Karpas-422 (cell line): ENCODE measurements at regions not wholly inside any gene's neighbourhood (a gene's known extent, or its start where the extent isn't known, plus 50 kb on each side); places are given as distances from the start of the nearest gene placed in this dataset.

Experiments used
- DNase-seq: peaks from one replicate; pipeline ENCODE4 v3.0.0-alpha.2; 2015
- H2AFZ ChIP-seq: fragments of 200-600 bp; sonication (generic); 2 replicates; pipeline ENCODE4 v1.6.1; 2014; ENCODE audit warnings: antibody characterized with exemption, low read length, mixed read lengths
- H3K27ac ChIP-seq: fragments of 200-600 bp; sonication (generic); 2 replicates; pipeline ENCODE4 v1.5.1; 2014; ENCODE audit warnings: mild to moderate bottlenecking, low read length, moderate library complexity
- H3K27me3 ChIP-seq: fragments of 200-600 bp; sonication (generic); 2 replicates; pipeline ENCODE4 v1.6.1; 2014; ENCODE audit warnings: low read length, mixed read lengths
- H3K36me3 ChIP-seq: fragments of 200-600 bp; sonication (generic); 2 replicates; pipeline ENCODE4 v1.6.1; 2014; ENCODE audit warnings: low read length, mixed read lengths; ENCODE audit not compliant: insufficient read depth
- H3K4me1 ChIP-seq: fragments of 200-600 bp; sonication (generic); 2 replicates; pipeline ENCODE4 v1.6.1; 2014; ENCODE audit warnings: mild to moderate bottlenecking, low read length, mixed read lengths
- H3K4me2 ChIP-seq: fragments of 200-600 bp; sonication (generic); 2 replicates; pipeline ENCODE4 v1.6.1; 2014; ENCODE audit warnings: low read length, low read depth, mild to moderate bottlenecking; ENCODE audit not compliant: poor library complexity, severe bottlenecking
- H3K4me3 ChIP-seq: fragments of 200-600 bp; sonication (generic); 2 replicates; pipeline ENCODE4 v1.5.1; 2014; ENCODE audit warnings: mild to moderate bottlenecking, antibody characterized with exemption, low read length, mixed read lengths
- H3K79me2 ChIP-seq: fragments of 200-600 bp; sonication (generic); 2 replicates; pipeline ENCODE4 v1.6.1; 2014; ENCODE audit warnings: mild to moderate bottlenecking, low read length, mixed read lengths
- H3K9ac ChIP-seq: fragments of 200-600 bp; sonication (generic); 2 replicates; pipeline ENCODE4 v1.6.0; 2014; ENCODE audit warnings: low read length
- H3K9me2 ChIP-seq: fragments of 200-600 bp; sonication (generic), shearing (Covaris generic); replicated peaks from 2 replicates; pipeline ENCODE4 v1.6.0; 2014; ENCODE audit warnings: mild to moderate bottlenecking, low read length, moderate library complexity; ENCODE audit not compliant: insufficient read depth
- H3K9me3 ChIP-seq: fragments of 300-700, 200-600 bp; sonication (generic); 2 replicates; pipeline ENCODE4 v1.6.1; 2014; ENCODE audit warnings: low read length, mixed read lengths
- H4K20me1 ChIP-seq: fragments of 200-600 bp; sonication (generic); 2 replicates; pipeline ENCODE4 v1.6.1; 2014; ENCODE audit warnings: mild to moderate bottlenecking, antibody characterized with exemption, low read length, low read depth; ENCODE audit not compliant: insufficient read depth

DNA sequence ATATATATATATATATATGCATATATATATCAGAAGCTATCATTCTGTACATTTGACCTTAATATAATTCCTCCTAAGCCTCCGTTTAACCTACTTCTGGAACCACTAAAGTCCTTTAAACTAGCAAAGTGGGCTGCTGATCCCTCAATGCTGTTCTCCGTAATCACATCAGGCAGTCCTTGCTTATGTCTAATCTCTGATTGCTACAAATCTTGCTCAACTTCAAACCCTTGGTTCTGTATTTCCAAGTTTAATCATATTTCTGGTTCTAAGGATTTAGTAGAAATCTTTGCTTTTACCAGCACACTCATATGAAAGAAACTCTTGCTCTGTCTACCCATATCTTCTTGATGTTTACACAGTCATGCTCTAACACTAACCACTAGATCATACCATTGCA lies 91.5 kb upstream of the GALNT13 start:
- H3K4me2 ChIP-seq, result no peak overlapping the region
- H2AFZ ChIP-seq, result no peak overlapping the region
- H3K9ac ChIP-seq, result no peak overlapping the region
- H3K4me3 ChIP-seq, result no peak overlapping the region
- no peak for DNase-seq
- no peaks in the 10 kb centered on the region for H3K36me3 ChIP-seq
- no peaks in the 10 kb centered on the region for H3K9me2 ChIP-seq
- no peak overlapping the region for H3K27ac ChIP-seq
- H3K4me1 ChIP-seq, result no peaks in the 10 kb centered on the region
- H3K27me3 ChIP-seq, result no peaks in the 10 kb centered on the region
- no peaks in the 10 kb centered on the region for H4K20me1 ChIP-seq
- H3K9me3 ChIP-seq, result no peaks in the 10 kb centered on the region
- no peaks in the 10 kb centered on the region for H3K79me2 ChIP-seq

DNA sequence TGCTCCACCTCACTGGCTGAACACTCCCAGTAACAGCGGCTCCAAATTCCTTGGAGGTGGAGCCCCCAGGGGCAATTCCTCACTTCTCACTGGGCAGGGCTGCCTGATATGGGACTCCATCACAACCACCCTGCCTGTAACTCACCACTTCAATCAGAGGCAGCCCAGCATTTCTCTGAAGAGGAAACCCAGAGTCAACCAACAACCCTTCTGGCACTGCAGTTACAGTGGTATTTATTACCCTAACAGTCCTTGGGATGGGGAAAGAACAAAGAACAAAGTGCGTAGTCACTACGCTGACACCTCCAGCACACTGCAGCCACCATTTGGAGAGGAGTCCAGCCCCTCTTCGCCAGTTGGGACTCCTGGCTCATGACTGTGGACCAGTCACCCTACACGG lies 85.7 kb upstream of the GALNT13 start:
- no peaks in the 10 kb centered on the region for H3K27me3 ChIP-seq
- no peak overlapping the region for H3K27ac ChIP-seq
- no peaks in the 10 kb centered on the region for H3K9me3 ChIP-seq
- H3K4me2 ChIP-seq, result no peak overlapping the region
- DNase-seq, result no peak
- H3K9ac ChIP-seq, result no peak overlapping the region
- no peaks in the 10 kb centered on the region for H3K4me1 ChIP-seq
- H4K20me1 ChIP-seq, result no peaks in the 10 kb centered on the region
- H3K9me2 ChIP-seq, result no peaks in the 10 kb centered on the region
- H2AFZ ChIP-seq, result no peak overlapping the region
- no peaks in the 10 kb centered on the region for H3K79me2 ChIP-seq
- no peaks in the 10 kb centered on the region for H3K36me3 ChIP-seq
- no peak overlapping the region for H3K4me3 ChIP-seq

DNA sequence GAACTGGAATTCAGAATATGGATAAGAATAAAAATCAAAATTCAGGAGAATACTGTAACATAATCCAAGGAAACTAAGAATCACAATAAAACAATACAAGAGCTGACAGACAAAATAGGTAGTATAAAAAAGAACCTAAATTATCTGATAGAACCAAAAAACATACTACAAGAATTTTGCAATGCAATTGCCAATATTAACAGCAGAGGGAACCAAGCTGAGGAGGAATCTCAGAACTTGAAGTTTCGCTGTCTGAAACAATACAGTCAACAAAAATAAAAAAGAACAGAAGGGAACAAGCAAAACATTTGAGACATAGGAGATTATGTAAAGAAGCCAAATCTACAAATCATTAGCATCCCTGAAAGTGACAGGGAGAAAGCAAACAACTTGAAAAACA lies 84.1 kb upstream of the GALNT13 start:
- Histone ChIP-seq H3K36me3 (no peaks in the 10 kb centered on the region), H3K79me2 (no peaks in the 10 kb centered on the region), H3K27ac (no peak overlapping the region), H3K4me3 (no peak overlapping the region), H2AFZ (no peak overlapping the region), H3K9ac (no peak overlapping the region), H3K4me2 (no peak overlapping the region), H3K4me1 (no peaks in the 10 kb centered on the region), H4K20me1 (no peaks in the 10 kb centered on the region), H3K27me3 (no peaks in the 10 kb centered on the region), H3K9me2 (no peaks in the 10 kb centered on the region), H3K9me3 (0 out of 2 replicates have a peak, but pooled peaks cover 2% of the 10 kb centered on the region)
- no peak for DNase-seq

DNA sequence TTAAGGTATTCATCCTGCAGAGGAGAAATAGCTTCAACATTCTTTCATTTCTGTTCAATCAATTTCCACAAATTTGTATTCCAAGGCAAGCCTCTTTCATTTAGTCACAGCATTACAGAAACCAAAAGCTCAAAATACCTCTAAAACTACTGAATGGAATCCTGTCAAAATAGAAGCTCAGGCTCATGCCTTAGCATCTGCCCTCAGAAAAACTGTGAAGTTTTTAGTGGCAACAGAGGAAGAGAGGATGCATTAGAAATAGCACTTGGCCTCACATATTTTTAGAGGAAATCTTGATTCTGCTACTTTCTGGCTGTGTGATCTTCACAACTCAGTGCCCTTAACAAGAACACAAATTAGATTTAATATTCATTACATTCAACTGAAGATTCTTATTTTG lies 69.1 kb upstream of the GALNT13 start:
- H3K27ac ChIP-seq, result no peak overlapping the region
- H3K79me2 ChIP-seq, result no peaks in the 10 kb centered on the region
- no peaks in the 10 kb centered on the region for H3K4me1 ChIP-seq
- H3K4me3 ChIP-seq, result no peak overlapping the region
- no peaks in the 10 kb centered on the region for H3K36me3 ChIP-seq
- H3K9me3 ChIP-seq, result no peaks in the 10 kb centered on the region
- 0 out of 2 replicates have a peak, but pooled peaks cover 10% of the 10 kb centered on the region for H3K9me2 ChIP-seq
- H3K27me3 ChIP-seq, result no peaks in the 10 kb centered on the region
- H3K9ac ChIP-seq, result no peak overlapping the region
- H2AFZ ChIP-seq, result no peak overlapping the region
- H4K20me1 ChIP-seq, result no peaks in the 10 kb centered on the region
- H3K4me2 ChIP-seq, result no peak overlapping the region
- DNase-seq, result no peak

DNA sequence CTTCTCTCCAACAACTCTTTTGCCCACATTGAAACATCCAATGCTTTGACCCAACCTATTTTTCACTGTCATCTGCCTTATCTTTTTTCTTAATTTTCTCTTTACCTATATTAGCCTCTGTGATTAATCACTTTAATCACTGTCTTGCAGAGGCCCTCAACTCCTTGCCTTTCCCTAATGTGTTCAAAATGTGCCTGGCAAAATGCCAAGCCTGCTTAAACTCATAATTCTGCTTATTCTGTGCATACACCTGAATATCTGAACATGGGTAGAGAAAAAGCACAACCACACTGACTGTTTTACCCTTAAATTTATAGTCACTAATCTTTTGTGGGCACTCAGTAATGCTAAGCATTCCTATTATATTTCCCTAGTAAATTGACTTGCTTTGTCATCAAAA lies 63.0 kb upstream of the GALNT13 start:
- no peak overlapping the region for H3K4me3 ChIP-seq
- H3K79me2 ChIP-seq, result no peaks in the 10 kb centered on the region
- H3K36me3 ChIP-seq, result no peaks in the 10 kb centered on the region
- DNase-seq, result no peak
- no peak overlapping the region for H3K27ac ChIP-seq
- H3K4me1 ChIP-seq, result no peaks in the 10 kb centered on the region
- H3K9ac ChIP-seq, result no peak overlapping the region
- no peak overlapping the region for H3K4me2 ChIP-seq
- no peaks in the 10 kb centered on the region for H3K9me3 ChIP-seq
- H3K9me2 ChIP-seq, result 0 out of 2 replicates have a peak, but pooled peaks cover 5% of the 10 kb centered on the region
- no peaks in the 10 kb centered on the region for H4K20me1 ChIP-seq
- H2AFZ ChIP-seq, result no peak overlapping the region
- no peaks in the 10 kb centered on the region for H3K27me3 ChIP-seq

DNA sequence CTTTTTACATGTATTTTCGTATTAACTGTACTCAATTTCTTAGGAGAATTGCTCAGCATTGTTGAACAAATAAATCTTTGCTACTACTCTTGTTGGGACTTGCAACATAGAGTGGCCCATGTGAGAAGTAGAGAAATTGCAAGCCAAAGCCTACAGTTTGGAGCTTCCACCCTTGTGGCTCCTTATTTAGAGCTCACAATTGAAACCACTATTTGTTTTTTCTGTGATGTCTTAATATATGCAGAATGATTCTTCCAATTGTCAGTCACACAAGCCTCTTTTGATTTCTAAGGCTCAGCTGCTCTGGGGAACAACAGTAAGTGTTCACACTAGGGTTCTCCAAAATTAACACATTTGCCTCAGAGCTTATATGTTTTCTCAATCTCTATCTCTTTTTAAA lies 60.2 kb upstream of the GALNT13 start:
- no peak overlapping the region for H3K4me2 ChIP-seq
- no peaks in the 10 kb centered on the region for H4K20me1 ChIP-seq
- no peak for DNase-seq

DNA sequence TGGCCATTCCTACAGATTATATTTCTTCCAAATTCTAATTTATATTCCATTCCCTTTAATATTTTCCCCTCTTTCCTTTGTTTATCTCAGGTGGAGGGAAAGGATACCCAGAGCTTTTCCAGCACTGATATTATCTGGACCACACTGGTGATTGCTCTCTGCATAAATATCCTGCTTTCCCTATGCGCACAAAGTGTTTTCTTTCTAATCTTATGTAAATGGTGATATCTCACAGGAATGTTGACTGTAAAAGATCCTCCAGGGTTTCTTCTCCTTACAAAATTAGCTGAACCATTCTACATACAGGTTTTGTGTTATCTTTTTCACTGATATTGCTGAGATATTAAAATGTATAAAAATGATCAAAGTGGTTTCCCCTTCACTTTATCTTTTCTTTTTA lies 59.1 kb upstream of the GALNT13 start:
- Histone ChIP-seq H3K4me2 (no peak overlapping the region), H3K4me1 (no peaks in the 10 kb centered on the region), H4K20me1 (no peaks in the 10 kb centered on the region), H2AFZ (no peak overlapping the region), H3K9me3 (no peaks in the 10 kb centered on the region), H3K27me3 (no peaks in the 10 kb centered on the region), H3K9me2 (no peaks in the 10 kb centered on the region), H3K36me3 (no peaks in the 10 kb centered on the region), H3K79me2 (no peaks in the 10 kb centered on the region), H3K27ac (no peak overlapping the region), H3K9ac (no peak overlapping the region), H3K4me3 (no peak overlapping the region)
- DNase-seq, result no peak

More for the DNA sequence above, 60.2 kb upstream of the GALNT13 start:
- H3K4me3 ChIP-seq, result no peak overlapping the region
- H3K4me1 ChIP-seq, result no peaks in the 10 kb centered on the region
- no peaks in the 10 kb centered on the region for H3K9me3 ChIP-seq
- H2AFZ ChIP-seq, result no peak overlapping the region
- no peaks in the 10 kb centered on the region for H3K9me2 ChIP-seq
- H3K9ac ChIP-seq, result no peak overlapping the region
- no peak overlapping the region for H3K27ac ChIP-seq
- no peaks in the 10 kb centered on the region for H3K36me3 ChIP-seq
- no peaks in the 10 kb centered on the region for H3K79me2 ChIP-seq
- no peaks in the 10 kb centered on the region for H3K27me3 ChIP-seq

DNA sequence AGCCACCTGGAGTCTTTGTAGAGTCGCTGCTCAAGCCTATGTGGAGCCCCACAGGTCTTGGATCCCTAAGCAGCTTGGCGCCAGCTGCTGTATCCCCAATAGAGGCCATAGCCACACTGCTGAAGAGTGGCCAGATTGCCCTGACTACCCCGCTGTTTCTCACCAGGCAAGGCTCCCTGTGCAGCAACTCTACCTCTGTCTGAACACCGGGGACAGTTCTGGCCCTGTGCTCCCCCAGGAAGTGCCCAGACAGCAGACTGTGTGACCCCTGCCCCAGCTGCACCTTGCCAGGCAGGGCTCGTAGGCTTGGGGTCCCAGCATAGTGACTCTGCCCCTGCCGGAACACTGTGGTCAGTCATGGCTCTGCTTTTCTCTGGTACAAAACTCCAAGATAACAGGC lies 53.5 kb upstream of the GALNT13 start:
- H3K9me3 ChIP-seq, result no peaks in the 10 kb centered on the region
- no peak overlapping the region for H3K9ac ChIP-seq
- no peak overlapping the region for H3K4me3 ChIP-seq
- no peaks in the 10 kb centered on the region for H3K4me1 ChIP-seq
- H3K36me3 ChIP-seq, result no peaks in the 10 kb centered on the region
- no peak overlapping the region for H3K27ac ChIP-seq
- no peak for DNase-seq
- H2AFZ ChIP-seq, result no peak overlapping the region
- no peaks in the 10 kb centered on the region for H3K9me2 ChIP-seq
- no peak overlapping the region for H3K4me2 ChIP-seq
- H4K20me1 ChIP-seq, result no peaks in the 10 kb centered on the region
- no peaks in the 10 kb centered on the region for H3K27me3 ChIP-seq
- no peaks in the 10 kb centered on the region for H3K79me2 ChIP-seq

DNA sequence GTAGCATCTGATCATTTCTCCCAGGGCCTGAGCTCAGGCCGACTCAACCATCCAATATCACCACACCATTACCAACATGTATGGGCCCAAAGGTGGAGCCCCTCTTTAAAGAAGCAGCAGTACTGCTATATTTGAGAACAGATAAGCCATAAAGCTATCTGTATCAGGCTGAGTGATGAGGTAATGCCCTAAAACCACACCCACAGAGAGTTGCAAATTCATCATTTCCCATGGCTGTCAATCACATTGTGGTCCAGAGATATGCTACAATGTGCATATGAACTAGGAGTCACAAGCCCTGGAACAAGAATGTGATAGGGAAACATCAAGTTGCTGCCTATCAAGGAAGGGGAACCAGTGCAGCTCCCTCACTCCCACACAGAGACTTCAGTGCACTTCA lies 52.6 kb upstream of the GALNT13 start:
- no peak overlapping the region for H3K9ac ChIP-seq
- H3K4me3 ChIP-seq, result no peak overlapping the region
- H2AFZ ChIP-seq, result no peak overlapping the region
- no peak overlapping the region for H3K4me2 ChIP-seq
- H3K27ac ChIP-seq, result no peak overlapping the region
- H3K9me3 ChIP-seq, result no peaks in the 10 kb centered on the region
- no peaks in the 10 kb centered on the region for H3K27me3 ChIP-seq
- no peaks in the 10 kb centered on the region for H3K4me1 ChIP-seq
- no peaks in the 10 kb centered on the region for H3K79me2 ChIP-seq
- no peaks in the 10 kb centered on the region for H4K20me1 ChIP-seq
- H3K9me2 ChIP-seq, result no peaks in the 10 kb centered on the region
- no peak for DNase-seq
- no peaks in the 10 kb centered on the region for H3K36me3 ChIP-seq
